ENCODE measurements at regions not wholly inside any gene's neighbourhood (a gene's known extent, or its start where the extent isn't known, plus 50 kb on each side); places are given as distances from the start of the nearest gene placed in this dataset.

- TF ChIP-seq, protein P1, sequence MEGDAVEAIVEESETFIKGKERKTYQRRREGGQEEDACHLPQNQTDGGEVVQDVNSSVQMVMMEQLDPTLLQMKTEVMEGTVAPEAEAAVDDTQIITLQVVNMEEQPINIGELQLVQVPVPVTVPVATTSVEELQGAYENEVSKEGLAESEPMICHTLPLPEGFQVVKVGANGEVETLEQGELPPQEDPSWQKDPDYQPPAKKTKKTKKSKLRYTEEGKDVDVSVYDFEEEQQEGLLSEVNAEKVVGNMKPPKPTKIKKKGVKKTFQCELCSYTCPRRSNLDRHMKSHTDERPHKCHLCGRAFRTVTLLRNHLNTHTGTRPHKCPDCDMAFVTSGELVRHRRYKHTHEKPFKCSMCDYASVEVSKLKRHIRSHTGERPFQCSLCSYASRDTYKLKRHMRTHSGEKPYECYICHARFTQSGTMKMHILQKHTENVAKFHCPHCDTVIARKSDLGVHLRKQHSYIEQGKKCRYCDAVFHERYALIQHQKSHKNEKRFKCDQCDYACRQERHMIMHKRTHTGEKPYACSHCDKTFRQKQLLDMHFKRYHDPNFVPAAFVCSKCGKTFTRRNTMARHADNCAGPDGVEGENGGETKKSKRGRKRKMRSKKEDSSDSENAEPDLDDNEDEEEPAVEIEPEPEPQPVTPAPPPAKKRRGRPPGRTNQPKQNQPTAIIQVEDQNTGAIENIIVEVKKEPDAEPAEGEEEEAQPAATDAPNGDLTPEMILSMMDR (IDR thresholded peaks at IDR 0.05), result no peak
- no peak for TF ChIP-seq POLR2A (IDR thresholded peaks at IDR 0.05)
Observed at GRCh38 chr16:62965831-62966230, 929.6 kb upstream of the CDH8 start.

Measured in prostate gland (tissue), 2 donors.